Esophagus squamous epithelium (tissue), 4 donors: ENCODE measurements at regions not wholly inside any gene's neighbourhood (a gene's known extent, or its start where the extent isn't known, plus 50 kb on each side); places are given as distances from the start of the nearest gene placed in this dataset.

ENCODE experiments used
- POLR2A ChIP-seq, 4 donors: fragments of 450-650 bp; IDR thresholded peaks; one replicate each; pipeline ENCODE4 v1.6.1; 2017; ENCODE audit warnings: antibody characterized with exemption in 4 of 4, mild to moderate bottlenecking in 4 of 4, moderate library complexity in 3 of 4
- TF ChIP-seq, protein P1 (sequence below), 6 experiments: fragments of 450-650 bp in 4 of 6; fragments of 200-600 bp in 2 of 6; sonication (generic) in 2 of 6; IDR thresholded peaks; one replicate each; pipeline ENCODE4 v1.5.1; 2016 to 2019; ENCODE audit warnings: antibody characterized with exemption in 6 of 6, mild to moderate bottlenecking in 4 of 6, moderate library complexity in 4 of 6

- TF ChIP-seq, protein P1, sequence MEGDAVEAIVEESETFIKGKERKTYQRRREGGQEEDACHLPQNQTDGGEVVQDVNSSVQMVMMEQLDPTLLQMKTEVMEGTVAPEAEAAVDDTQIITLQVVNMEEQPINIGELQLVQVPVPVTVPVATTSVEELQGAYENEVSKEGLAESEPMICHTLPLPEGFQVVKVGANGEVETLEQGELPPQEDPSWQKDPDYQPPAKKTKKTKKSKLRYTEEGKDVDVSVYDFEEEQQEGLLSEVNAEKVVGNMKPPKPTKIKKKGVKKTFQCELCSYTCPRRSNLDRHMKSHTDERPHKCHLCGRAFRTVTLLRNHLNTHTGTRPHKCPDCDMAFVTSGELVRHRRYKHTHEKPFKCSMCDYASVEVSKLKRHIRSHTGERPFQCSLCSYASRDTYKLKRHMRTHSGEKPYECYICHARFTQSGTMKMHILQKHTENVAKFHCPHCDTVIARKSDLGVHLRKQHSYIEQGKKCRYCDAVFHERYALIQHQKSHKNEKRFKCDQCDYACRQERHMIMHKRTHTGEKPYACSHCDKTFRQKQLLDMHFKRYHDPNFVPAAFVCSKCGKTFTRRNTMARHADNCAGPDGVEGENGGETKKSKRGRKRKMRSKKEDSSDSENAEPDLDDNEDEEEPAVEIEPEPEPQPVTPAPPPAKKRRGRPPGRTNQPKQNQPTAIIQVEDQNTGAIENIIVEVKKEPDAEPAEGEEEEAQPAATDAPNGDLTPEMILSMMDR (IDR thresholded peaks at IDR 0.05): no peak
- TF ChIP-seq POLR2A (IDR thresholded peaks at IDR 0.05): no peak
Observed at GRCh38 chr12:130027798-130028197, 124.0 kb upstream of the TMEM132D start.
